Uterus (tissue), 2 donors: ENCODE measurements at regions not wholly inside any gene's neighbourhood (a gene's known extent, or its start where the extent isn't known, plus 50 kb on each side); places are given as distances from the start of the nearest gene placed in this dataset.

Experiments used
- POLR2A ChIP-seq, 2 donors: fragments of 450-650 bp; IDR thresholded peaks; one replicate each; pipeline ENCODE4 v1.6.1; 2016; ENCODE audit warnings: antibody characterized with exemption in 2 of 2, mild to moderate bottlenecking in 1 of 2, moderate library complexity in 1 of 2
- TF ChIP-seq, protein P1 (sequence below), 4 experiments: fragments of 200-600 bp in 2 of 4; fragments of 450-650 bp in 2 of 4; sonication (generic) in 2 of 4; IDR thresholded peaks; one replicate each; pipeline ENCODE4 v1.5.1; 2016 to 2019; ENCODE audit warnings: antibody characterized with exemption in 4 of 4, mild to moderate bottlenecking in 2 of 4, moderate library complexity in 1 of 4

DNA sequence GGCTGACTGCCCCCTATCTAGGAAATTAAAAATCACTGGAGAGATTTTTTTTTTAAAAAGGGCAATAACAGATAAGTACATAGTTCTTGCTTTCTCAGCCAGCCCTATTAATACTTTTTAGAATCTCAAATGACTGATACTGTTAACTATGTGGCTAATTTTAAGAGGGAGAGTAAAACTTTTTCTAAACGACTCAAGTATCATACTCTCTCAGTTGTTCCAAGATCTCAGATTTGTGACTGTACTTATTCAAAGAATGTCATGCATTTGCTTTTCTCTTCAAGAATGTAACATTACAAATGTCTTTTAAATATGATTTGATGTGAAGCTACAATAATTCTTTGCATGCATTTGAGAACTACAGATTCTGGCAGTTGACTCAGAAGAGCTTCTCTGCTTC, 55.4 kb upstream of the RAB11FIP2 start:
- TF ChIP-seq, protein P1, sequence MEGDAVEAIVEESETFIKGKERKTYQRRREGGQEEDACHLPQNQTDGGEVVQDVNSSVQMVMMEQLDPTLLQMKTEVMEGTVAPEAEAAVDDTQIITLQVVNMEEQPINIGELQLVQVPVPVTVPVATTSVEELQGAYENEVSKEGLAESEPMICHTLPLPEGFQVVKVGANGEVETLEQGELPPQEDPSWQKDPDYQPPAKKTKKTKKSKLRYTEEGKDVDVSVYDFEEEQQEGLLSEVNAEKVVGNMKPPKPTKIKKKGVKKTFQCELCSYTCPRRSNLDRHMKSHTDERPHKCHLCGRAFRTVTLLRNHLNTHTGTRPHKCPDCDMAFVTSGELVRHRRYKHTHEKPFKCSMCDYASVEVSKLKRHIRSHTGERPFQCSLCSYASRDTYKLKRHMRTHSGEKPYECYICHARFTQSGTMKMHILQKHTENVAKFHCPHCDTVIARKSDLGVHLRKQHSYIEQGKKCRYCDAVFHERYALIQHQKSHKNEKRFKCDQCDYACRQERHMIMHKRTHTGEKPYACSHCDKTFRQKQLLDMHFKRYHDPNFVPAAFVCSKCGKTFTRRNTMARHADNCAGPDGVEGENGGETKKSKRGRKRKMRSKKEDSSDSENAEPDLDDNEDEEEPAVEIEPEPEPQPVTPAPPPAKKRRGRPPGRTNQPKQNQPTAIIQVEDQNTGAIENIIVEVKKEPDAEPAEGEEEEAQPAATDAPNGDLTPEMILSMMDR (IDR thresholded peaks at IDR 0.05) = no peak
- no peak for TF ChIP-seq POLR2A (IDR thresholded peaks at IDR 0.05)
